GM19395 (cell line): ENCODE measurements at regions not wholly inside any gene's neighbourhood (a gene's known extent, or its start where the extent isn't known, plus 50 kb on each side); places are given as distances from the start of the nearest gene placed in this dataset.

Experiments
- ATAC-seq: cut with Tn5 transposase; IDR thresholded peaks from one replicate; pipeline ENCODE4 v1.9.1; 2021; ENCODE audit warnings: mild to moderate bottlenecking, moderate library complexity; ENCODE audit not compliant: unreplicated experiment

GRCh38 chr6:14856177-14856576 lies 389.7 kb upstream of the JARID2 start:
- no peak for ATAC-seq

GRCh38 chr6:14857001-14857400 lies 388.9 kb upstream of the JARID2 start:
- ATAC-seq, result no peak

- ATAC-seq, result no peak
Observed at GRCh38 chr6:14857501-14857900, 388.4 kb upstream of the JARID2 start.

- ATAC-seq, result no peak
Observed at GRCh38 chr6:14858808-14859207, 387.1 kb upstream of the JARID2 start.

- ATAC-seq, result no peak
Observed at GRCh38 chr6:14860774-14861173, 385.1 kb upstream of the JARID2 start.

- no peak for ATAC-seq
Observed at GRCh38 chr6:14861491-14861943, 384.4 kb upstream of the JARID2 start.

- no peak for ATAC-seq
Observed at GRCh38 chr6:14862845-14863244, 383.0 kb upstream of the JARID2 start.

GRCh38 chr6:14863902-14864850 lies 381.7 kb upstream of the JARID2 start:
- ATAC-seq, result no peak

GRCh38 chr6:14865531-14866100 lies 380.3 kb upstream of the JARID2 start:
- no peak for ATAC-seq

GRCh38 chr6:14867802-14868201 lies 378.1 kb upstream of the JARID2 start:
- no peak for ATAC-seq

- no peak for ATAC-seq
Observed at GRCh38 chr6:14871221-14871620, 374.6 kb upstream of the JARID2 start.

GRCh38 chr6:14873101-14873500 lies 372.8 kb upstream of the JARID2 start:
- no peak for ATAC-seq

GRCh38 chr6:14873781-14874441 lies 372.0 kb upstream of the JARID2 start:
- no peak for ATAC-seq

- ATAC-seq, result no peak
Observed at GRCh38 chr6:14874975-14875480, 370.8 kb upstream of the JARID2 start.

- peak; percentile 64 for ATAC-seq
Observed at GRCh38 chr6:14875481-14876063, 370.3 kb upstream of the JARID2 start.

- peak; percentile 70 for ATAC-seq
Observed at GRCh38 chr6:14876778-14877613, 368.9 kb upstream of the JARID2 start.

GRCh38 chr6:14877758-14878157 lies 368.1 kb upstream of the JARID2 start:
- no peak for ATAC-seq

- ATAC-seq, result no peak
Observed at GRCh38 chr6:14880052-14880451, 365.8 kb upstream of the JARID2 start.

GRCh38 chr6:14880677-14881076 lies 365.2 kb upstream of the JARID2 start:
- no peak for ATAC-seq

- ATAC-seq, result no peak
Observed at GRCh38 chr6:14881398-14881797, 364.5 kb upstream of the JARID2 start.
